CD14-positive monocyte (primary cell): ENCODE measurements at regions not wholly inside any gene's neighbourhood (a gene's known extent, or its start where the extent isn't known, plus 50 kb on each side); places are given as distances from the start of the nearest gene placed in this dataset.

Source experiments
- DNase-seq, 3 donors: peaks; one replicate each; pipeline ENCODE4 v3.0.0-alpha.2; 2011 to 2022
- H2AFZ ChIP-seq: 2 replicates; pipeline ENCODE4 v1.6.0; 2012; ENCODE audit warnings: mild to moderate bottlenecking, low read depth, low read length, inconsistent platforms; ENCODE audit not compliant: insufficient read depth, poor library complexity, severe bottlenecking
- H3K27ac ChIP-seq, 2 donors: 1 replicate in 1 of 2; 2 replicates in 1 of 2; pipeline ENCODE4 v1.5.1; 2012 to 2013; ENCODE audit warnings: low read length in 2 of 2, control low read depth in 1 of 2, inconsistent platforms in 1 of 2, low read depth in 1 of 2, mild to moderate bottlenecking in 1 of 2
- H3K27me3 ChIP-seq, 2 donors: one replicate each; pipeline versions ENCODE4 v1.6.0 to v1.6.1; 2011 to 2013; ENCODE audit warnings: low read length in 2 of 2; ENCODE audit not compliant: control insufficient read depth in 2 of 2, insufficient read depth in 2 of 2
- H3K36me3 ChIP-seq, 2 donors: replicated peaks in 1 of 2; 1 replicate in 1 of 2; 2 replicates in 1 of 2; pipeline versions ENCODE4 v1.5.1 to v1.6.1; 2012 to 2013; ENCODE audit warnings: low read length in 2 of 2, control low read depth in 1 of 2, inconsistent platforms in 1 of 2, mild to moderate bottlenecking in 1 of 2; ENCODE audit not compliant: insufficient read depth in 2 of 2, control insufficient read depth in 1 of 2
- H3K4me1 ChIP-seq, 2 donors: 1 replicate in 1 of 2; 2 replicates in 1 of 2; pipeline versions ENCODE4 v1.5.1 to v1.6.1; 2012 to 2013; ENCODE audit warnings: low read length in 2 of 2, control low read depth in 1 of 2, inconsistent platforms in 1 of 2, mild to moderate bottlenecking in 1 of 2, moderate library complexity in 1 of 2; ENCODE audit not compliant: insufficient read depth in 2 of 2, control insufficient read depth in 1 of 2
- H3K4me2 ChIP-seq: replicated peaks from 2 replicates; pipeline ENCODE3; 2012; ENCODE audit warnings: low read length, moderate library complexity, mild to moderate bottlenecking; ENCODE audit not compliant: poor library complexity, severe bottlenecking; ENCODE audit errors: extremely low read depth
- H3K4me3 ChIP-seq, 3 experiments: fragments of 200-600 bp in 1 of 3; sonication (generic) in 1 of 3; replicated peaks in 1 of 3; 1 replicate in 2 of 3; 2 replicates in 1 of 3; pipeline ENCODE4 v1.5.1; 2011 to 2013; ENCODE audit warnings: low read length in 3 of 3, mild to moderate bottlenecking in 3 of 3, control low read depth in 2 of 3, low read depth in 2 of 3, inconsistent platforms in 1 of 3, moderate library complexity in 1 of 3
- H3K79me2 ChIP-seq: 2 replicates; pipeline ENCODE4 v1.6.0; 2012; ENCODE audit warnings: mild to moderate bottlenecking, control low read depth, inconsistent platforms, low read length, moderate library complexity; ENCODE audit not compliant: insufficient read depth
- H3K9ac ChIP-seq: 2 replicates; pipeline ENCODE4 v1.6.0; 2017; ENCODE audit warnings: low read length, mild to moderate bottlenecking; ENCODE audit not compliant: insufficient read depth, poor library complexity, severe bottlenecking
- H3K9me3 ChIP-seq, 2 donors: replicated peaks in 1 of 2; 1 replicate in 1 of 2; 2 replicates in 1 of 2; pipeline versions ENCODE4 v1.5.1 to v1.6.1; 2012 to 2013; ENCODE audit warnings: low read length in 2 of 2, control low read depth in 1 of 2; ENCODE audit not compliant: control insufficient read depth in 1 of 2, insufficient read depth in 1 of 2
- H4K20me1 ChIP-seq: 2 replicates; pipeline ENCODE4 v1.6.0; 2012; ENCODE audit warnings: mild to moderate bottlenecking, low read length, control low read depth, moderate library complexity; ENCODE audit not compliant: insufficient read depth
- H3K27ac Mint-ChIP-seq, 7 donors: one replicate each; pipeline ENCODE4 v1.8.0; 2020; ENCODE audit warnings: mild to moderate bottlenecking in 7 of 7, mixed read lengths in 7 of 7, moderate library complexity in 6 of 7, inconsistent platforms in 2 of 7
- H3K27me3 Mint-ChIP-seq, 3 donors: one replicate each; pipeline ENCODE4 v1.8.0; 2021 to 2022; ENCODE audit warnings: low read depth in 3 of 3, mild to moderate bottlenecking in 3 of 3, mixed read lengths in 3 of 3, moderate library complexity in 3 of 3, inconsistent platforms in 1 of 3
- H3K36me3 Mint-ChIP-seq, 2 donors: one replicate each; pipeline ENCODE4 v1.8.0; 2020; ENCODE audit warnings: mixed read lengths in 2 of 2, inconsistent platforms in 1 of 2, mild to moderate bottlenecking in 1 of 2
- H3K4me1 Mint-ChIP-seq: one replicate; pipeline ENCODE4 v1.8.0; 2020; ENCODE audit warnings: mild to moderate bottlenecking, mixed read lengths
- H3K4me3 Mint-ChIP-seq, 2 donors: one replicate each; pipeline ENCODE4 v1.8.0; 2020; ENCODE audit warnings: mild to moderate bottlenecking in 2 of 2, mixed read lengths in 2 of 2, moderate library complexity in 1 of 2
- H3K9me3 Mint-ChIP-seq, 7 donors: one replicate each; pipeline ENCODE4 v1.8.0; 2020 to 2022; ENCODE audit warnings: mixed read lengths in 7 of 7, mild to moderate bottlenecking in 6 of 7, moderate library complexity in 6 of 7, inconsistent platforms in 2 of 7
- CTCF ChIP-seq: fragments of 200-600 bp; IDR thresholded peaks from one replicate; pipeline ENCODE4 v1.8.0; 2022; ENCODE audit warnings: antibody characterized with exemption, mild to moderate bottlenecking
- WGBS: methylation state at CpG from one replicate; pipeline ENCODE4 v1.1.5; 2013; ENCODE audit warnings: missing lambda C conversion rate; ENCODE audit not compliant: insufficient coverage; 5-methylcytosine and 5-hydroxymethylcytosine counted together
- intact Hi-C, 2 donors: fragments of 100-400 bp; cut with micrococcal nuclease; formaldehyde crosslinking; loops; one replicate each; pipeline versions ENCODE4 v1.15.0 to v1.15.1; 2023

DNA sequence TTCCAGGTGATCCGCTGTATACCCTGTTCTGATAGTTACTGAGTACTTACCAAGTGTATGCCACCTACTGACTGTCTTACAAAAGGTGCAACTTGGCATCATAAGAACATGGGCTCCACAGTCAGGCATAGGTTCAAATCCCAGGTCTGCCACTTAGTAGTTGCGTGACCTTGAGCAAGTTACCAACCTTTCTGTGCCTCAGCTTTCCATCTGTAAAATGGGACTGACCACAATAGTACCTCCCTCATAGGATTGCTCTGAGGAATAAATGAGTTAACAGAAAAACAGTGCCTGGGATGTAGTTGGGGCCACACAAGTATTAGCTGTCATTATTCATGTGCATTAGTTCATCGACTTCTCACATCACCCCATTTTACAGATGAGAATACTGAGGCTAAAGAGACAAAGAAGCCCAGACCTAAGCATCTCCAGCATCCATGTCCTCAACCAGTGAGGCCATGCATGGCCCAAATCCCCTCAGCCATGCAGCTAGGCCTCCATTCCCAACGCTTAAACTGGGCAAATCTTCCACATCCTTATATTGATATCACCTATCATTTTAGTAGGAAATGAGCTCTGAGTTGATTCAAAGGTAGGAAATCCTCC is 51.3 kb upstream of the UBE2L5 start:
- peak overlapping the region in 1 of 2 donors; percentile 63 for H3K4me3 Mint-ChIP-seq
- H3K9ac ChIP-seq = no peak overlapping the region
- H3K4me1 Mint-ChIP-seq = peaks cover 37% of the 10 kb centered on the region
- peak overlapping the region; percentile 53 for H3K4me2 ChIP-seq
- H3K27ac ChIP-seq = no peak overlapping the region
- WGBS = 100% methylated on average over 2 of the region's 4 CpGs
- no peaks in the 10 kb centered on the region for H4K20me1 ChIP-seq
- no peak overlapping the region for H2AFZ ChIP-seq
- H3K9me3 Mint-ChIP-seq = no peaks in the 10 kb centered on the region
- no peaks in the 10 kb centered on the region for H3K36me3 ChIP-seq
- no peak for TF ChIP-seq CTCF
- no peak overlapping the region for H3K4me3 ChIP-seq
- DNase-seq = no peak
- H3K27me3 ChIP-seq = no peaks in the 10 kb centered on the region
- intact Hi-C loops = no loop called here
- peaks cover 0 to 3% of the 10 kb centered on the region in 2 donors for H3K36me3 Mint-ChIP-seq
- peaks cover 0 to 2% (median 1%) of the 10 kb centered on the region in 3 donors for H3K27me3 Mint-ChIP-seq
- peaks cover 10 to 13% of the 10 kb centered on the region in 2 donors for H3K4me1 ChIP-seq
- no peaks in the 10 kb centered on the region for H3K79me2 ChIP-seq
- H3K9me3 ChIP-seq = no peaks in the 10 kb centered on the region
- H3K27ac Mint-ChIP-seq = peak overlapping the region in 1 of 7 donors; percentile 81

GRCh38 chr13:30371649-30372265 is 50.5 kb upstream of the UBE2L5 start:
- Histone ChIP-seq H4K20me1 (no peaks in the 10 kb centered on the region), H3K79me2 (no peaks in the 10 kb centered on the region), H3K4me2 (peak overlapping the region; percentile 53), H2AFZ (peak overlapping the region; percentile 61), H3K4me1 (peaks cover 16 to 18% of the 10 kb centered on the region in 2 donors), H3K4me3 (peak overlapping the region in 1 of 3 experiments; percentile 27), H3K9me3 (no peaks in the 10 kb centered on the region), H3K9ac (no peak overlapping the region), H3K27ac (no peak overlapping the region), H3K36me3 (no peaks in the 10 kb centered on the region), H3K27me3 (no peaks in the 10 kb centered on the region)
- Mint-ChIP-seq H3K36me3 (peaks cover 0 to 3% of the 10 kb centered on the region in 2 donors), H3K27ac (peak overlapping the region in 1 of 7 donors; percentile 81), H3K4me3 (peak overlapping the region in 1 of 2 donors; percentile 63), H3K9me3 (no peaks in the 10 kb centered on the region), H3K4me1 (peaks cover 42% of the 10 kb centered on the region), H3K27me3 (peaks cover 0 to 2% (median 1%) of the 10 kb centered on the region in 3 donors)
- TF ChIP-seq CTCF = no peak
- intact Hi-C loops = no loop called here
- WGBS = 0% methylated on average over 13 of the region's 14 CpGs
- DNase-seq = peak; percentile 21 to 43 (median 41)
